GM19328 (cell line): ENCODE measurements at regions not wholly inside any gene's neighbourhood (a gene's known extent, or its start where the extent isn't known, plus 50 kb on each side); places are given as distances from the start of the nearest gene placed in this dataset.
A peak's percentile ranks its signal among the peaks of the same experiment; 100 is the strongest.

Experiments
- ATAC-seq: cut with Tn5 transposase; IDR thresholded peaks from one replicate; pipeline ENCODE4 v1.9.1; 2021; ENCODE audit warnings: mild to moderate bottlenecking, moderate library complexity; ENCODE audit not compliant: unreplicated experiment

- no peak for ATAC-seq
Measured at GRCh38 chr7:130910949-130911944, 177.2 kb upstream of the KLF14 start.

DNA sequence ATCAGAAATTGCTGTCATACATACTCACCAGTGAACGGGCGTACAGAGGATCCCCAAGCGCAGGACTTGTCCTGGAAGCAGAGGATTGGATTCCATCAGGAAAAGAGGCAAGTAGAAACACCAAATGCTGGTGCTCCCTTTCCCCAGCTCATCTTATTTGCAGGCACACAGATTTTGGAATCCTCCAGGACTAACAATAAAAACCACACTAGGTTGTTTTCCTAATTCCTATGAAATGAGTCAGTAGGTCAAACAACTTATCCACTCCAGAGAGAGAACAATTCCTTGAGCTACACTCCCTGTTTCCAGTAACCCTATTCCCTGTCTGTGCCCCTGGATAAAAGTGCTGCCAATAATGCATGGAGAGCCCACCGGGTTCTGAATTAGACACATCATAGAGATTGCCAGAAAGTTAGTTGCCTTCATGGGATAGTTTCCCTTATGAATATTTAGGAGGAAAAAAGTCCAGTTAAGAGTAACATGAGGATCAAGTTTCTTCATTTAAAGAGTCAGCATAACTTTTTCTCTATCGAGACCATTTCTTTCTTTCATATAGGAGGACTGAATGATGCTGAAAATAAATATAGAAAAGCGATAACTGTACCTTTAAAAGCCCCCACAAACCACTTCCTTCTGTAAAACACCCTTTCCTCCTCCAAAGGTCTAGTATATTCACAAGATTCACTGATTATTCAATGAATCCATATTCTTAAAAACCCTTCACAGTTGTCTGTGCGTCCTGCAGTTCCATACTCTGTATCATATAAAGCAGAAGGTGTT is 178.3 kb upstream of the KLF14 start:
- ATAC-seq = no peak

DNA sequence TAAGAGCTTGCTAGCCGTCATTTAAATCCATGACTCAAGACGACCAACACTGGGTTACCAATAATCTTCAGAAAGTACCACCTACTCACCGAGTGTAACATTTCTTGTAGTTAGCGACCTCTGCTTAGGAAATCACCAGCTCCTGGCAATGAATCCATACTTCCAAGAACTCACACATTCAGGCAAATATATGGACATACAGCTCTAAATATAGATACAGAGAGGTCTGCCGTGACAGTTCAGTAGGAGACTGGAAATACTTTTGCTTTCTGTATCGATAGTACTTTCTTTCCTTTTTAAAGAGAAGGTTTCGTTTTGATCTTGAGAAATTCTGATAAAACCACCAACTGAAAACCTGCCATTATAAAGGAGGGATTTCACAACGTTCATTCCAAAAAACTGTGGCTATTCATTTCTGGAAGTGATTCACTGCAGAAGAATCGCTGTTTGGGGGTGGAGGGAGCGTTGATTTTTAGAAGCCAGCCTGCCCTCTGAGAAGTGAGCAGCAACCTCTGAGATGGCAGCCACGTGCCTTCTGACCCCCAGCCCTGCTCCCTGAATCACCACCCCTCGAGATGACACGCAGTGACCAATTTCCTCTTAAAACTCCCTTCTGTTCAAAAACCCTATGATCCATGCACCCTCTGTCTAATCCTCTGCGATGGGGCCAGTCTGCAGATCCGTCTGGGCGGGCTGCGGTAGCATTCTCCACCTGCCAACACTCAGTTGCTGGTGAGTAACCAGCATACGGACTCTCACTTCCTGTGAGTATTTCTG is 179.0 kb upstream of the KLF14 start:
- peak; percentile 81 for ATAC-seq

DNA sequence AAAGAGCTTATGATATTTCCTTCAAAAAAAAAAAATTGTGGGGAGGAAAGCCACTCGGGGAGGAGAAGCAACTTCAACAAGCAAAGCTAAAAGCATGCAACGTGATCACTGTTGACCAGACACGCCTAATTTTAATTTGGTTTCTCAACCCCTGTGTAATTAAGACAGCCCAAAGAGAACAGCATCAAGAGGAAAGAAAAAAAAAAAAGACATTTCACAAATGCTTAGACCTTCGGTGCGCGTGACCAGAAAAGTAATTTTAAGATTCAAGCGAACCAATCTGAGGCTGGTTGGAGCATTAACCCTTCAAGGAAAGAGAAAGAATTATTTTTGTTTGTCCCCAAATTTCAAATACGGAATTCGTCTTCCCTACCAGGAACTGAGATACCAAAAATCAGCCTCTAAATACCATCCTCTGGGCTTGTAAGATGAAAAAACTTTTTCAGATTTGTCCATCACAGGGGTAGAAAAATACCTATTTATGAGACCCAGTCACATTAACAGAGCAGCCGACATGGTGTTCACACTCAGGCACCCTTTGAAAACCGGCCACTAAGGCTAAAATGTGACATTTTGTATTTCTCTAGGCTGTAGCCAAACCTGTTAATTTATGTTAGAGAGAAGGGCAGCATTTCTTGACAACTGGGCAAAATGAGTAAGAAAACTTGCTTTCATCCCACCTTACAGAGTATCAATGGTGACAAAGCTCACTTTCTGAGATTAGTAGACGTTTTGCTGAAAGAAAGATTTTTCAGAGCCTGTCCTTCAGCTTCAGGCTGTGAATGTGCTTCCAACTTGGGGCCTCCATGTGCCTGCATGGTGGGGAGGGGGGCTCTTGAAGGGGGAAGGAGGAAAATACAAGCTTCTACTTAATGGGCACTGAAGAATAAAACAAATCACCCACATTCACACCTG is 179.9 kb upstream of the KLF14 start:
- no peak for ATAC-seq

DNA sequence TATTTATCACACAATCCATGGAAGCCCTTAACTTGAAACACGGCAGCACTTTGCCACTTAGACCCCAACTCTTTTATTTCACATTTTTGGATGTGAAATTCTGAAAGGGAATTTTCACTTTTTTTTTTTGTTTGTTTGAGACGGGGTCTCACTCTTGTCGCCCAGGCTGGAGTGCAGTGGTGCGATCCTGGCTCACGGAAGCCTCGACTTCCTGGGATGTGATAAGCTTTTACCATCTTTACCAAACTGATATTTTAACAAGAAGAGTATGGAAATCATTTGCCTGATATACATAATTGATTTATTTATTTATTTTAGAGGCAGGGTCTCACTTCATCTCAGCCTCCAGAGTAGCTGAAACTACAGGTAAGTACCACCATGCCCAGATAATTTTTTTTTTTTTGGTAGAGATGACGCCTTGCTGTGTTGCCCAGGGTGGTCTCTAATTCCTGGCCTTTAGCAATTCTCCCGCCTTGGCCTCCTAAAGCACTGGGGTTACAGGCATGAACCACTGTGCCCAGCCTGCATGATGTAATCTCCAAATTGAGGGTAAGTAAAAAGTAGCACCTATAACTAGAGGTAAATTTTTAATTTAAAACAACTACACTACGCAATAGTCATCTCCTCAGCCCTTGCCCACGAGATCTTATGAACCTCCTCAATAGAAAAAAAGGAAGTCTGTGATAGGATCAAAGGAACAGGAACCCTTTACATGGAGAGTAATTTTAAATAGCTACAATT is 180.7 kb upstream of the KLF14 start:
- ATAC-seq = no peak

GRCh38 chr7:130917669-130918128 is 183.7 kb upstream of the KLF14 start:
- ATAC-seq = no peak

- ATAC-seq = no peak
Measured at GRCh38 chr7:130918129-130919052, 184.4 kb upstream of the KLF14 start.

DNA sequence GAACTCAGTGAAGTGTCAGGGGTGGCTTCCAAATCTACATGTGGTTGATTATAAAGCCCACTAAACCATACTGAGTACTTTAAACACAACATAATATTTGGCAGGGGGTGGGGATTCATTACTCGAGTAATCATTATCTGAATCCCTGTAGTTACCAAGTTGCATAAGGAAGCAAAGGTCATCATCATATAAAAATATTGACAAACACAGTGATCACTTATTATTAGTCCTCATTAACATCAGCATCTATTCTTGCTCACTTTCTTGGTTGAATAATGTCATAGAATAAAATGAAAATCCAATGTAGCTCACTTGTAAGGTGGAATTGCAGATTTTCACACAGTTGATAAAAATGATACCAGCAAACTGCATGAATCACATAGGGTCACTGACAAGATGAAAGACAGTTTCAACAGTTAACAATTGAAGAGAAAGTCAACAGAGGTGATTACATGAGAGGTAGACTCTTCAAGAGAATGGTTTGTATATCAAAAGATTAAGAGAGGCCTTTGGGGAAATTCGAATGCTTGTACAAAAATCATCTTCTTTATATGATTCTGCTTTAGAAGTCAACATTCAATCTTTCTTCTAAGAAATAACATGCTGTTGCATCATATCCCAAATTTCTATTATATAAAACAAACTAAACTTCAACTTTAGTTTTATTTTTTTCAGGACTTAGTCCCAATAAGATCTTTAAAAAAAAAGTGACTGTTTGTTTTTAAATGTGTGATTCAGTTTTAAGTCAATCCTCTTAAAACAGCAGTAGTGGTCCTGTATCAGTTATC is 185.5 kb upstream of the KLF14 start:
- no peak for ATAC-seq

DNA sequence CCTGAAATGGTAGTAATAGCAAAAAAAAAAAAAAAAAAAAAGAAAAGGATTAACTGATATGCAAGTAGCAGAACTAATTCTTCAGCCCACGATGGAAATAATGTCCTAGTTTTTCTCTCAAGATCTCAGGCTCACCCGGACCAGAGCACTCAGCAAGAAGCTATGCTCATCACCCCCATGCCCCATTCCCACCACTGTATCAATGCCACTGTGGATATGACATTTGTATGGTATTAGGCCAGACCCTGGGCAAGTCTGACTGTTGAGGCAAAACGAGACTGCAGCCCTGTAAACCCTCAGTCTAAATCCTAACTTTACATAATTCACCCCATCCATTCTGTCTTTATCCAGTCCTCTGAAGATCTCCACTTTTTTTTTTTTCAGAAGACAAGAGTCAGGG is 186.1 kb upstream of the KLF14 start:
- no peak for ATAC-seq

DNA sequence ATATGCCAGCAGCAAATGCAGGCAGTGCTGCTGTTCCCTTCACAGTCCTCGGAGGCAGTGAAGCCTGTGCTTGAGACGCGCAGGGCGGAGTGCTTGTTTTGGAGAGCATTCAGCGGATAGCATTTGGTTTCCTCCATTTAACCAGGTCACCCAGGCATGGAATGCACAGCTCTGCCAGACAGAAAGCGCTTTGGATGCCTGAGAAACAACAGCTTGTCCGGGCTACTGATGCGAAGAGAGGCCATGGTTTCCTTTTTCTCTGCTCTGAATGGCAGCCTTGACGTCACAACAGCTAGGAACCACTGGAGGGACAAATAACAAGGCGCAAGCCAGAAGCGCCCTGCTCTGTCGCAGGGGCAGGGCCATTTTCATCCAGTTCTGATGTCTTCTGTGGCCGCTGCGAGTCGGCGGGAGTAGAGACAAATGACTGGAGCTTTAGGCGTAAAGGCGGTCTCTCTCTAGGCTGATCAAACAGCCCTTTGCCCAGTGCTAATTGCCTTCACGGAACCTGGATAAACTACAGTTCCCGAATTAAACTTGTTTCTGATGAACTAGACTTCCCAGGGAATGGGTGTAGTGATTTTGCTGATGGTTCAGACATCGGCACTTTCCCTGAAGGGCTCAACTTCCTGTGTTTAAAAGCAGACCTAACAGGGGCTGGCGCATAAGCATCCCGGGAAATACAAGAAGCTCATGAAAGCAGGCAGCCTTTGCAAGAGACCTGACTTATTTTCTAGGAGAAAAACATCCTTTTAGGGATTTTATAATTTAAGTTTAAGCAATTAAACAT is 187.6 kb upstream of the KLF14 start:
- no peak for ATAC-seq

DNA sequence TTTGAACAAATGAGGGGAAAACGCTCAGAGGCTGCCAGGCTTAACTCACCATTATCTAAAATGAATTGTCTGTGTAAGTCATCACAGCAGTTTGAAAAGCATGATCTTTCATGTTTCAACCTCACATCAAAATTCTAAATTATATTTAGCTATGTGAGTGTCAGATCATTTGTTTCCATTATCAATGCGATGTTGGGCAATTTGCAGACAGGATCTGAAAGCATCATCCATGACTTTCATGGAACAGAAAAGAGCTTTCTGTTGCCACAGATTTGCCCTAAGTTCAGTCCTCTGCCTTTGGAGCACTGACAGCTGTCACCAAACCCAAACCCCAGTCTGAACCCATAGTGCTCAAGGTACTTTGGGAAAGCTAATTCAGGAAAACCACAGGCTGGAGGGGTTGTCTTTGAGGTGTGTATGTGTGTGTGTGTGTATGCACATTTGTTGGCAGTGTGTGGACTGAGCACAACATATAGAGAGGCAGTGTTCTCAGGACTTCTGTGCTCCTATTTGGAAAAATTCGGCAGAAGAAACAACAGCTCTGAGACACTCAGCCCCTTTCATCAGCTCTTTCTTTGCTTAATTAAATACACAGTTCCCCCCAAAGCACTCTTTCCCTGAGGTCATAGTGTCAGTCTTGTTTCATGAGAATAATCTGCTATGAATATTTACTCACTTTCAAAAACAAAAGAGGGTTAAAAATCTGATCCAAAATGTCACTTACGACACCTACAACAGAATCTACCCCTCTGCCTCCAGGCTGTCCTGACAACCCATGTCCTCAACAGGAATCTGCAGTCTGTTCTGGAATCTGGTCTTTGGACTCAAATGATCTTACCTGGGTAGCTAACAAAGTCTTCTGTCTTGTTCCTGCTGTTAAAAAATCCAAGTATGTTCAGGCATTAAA is 188.5 kb upstream of the KLF14 start:
- no peak for ATAC-seq

GRCh38 chr7:130923365-130923764 is 189.4 kb upstream of the KLF14 start:
- no peak for ATAC-seq

DNA sequence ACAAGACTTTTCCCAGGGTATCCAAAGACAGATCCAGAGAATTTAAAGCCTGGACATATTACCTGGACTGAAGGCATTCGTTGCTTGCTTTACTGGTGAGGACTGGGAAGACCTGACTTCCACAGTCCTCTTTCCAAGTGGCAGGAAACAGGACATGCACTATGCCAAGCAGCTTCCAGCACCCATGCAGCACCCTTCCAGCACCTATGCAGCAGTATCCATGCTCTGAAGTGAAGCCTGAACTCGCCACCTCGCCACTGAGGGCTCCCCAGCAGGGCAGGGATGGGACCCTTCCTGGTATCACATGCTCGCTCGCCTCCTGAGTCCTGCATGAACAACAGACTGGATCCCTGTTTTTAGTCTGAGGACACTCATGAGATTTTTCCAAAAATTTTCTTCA is 189.9 kb upstream of the KLF14 start:
- no peak for ATAC-seq

DNA sequence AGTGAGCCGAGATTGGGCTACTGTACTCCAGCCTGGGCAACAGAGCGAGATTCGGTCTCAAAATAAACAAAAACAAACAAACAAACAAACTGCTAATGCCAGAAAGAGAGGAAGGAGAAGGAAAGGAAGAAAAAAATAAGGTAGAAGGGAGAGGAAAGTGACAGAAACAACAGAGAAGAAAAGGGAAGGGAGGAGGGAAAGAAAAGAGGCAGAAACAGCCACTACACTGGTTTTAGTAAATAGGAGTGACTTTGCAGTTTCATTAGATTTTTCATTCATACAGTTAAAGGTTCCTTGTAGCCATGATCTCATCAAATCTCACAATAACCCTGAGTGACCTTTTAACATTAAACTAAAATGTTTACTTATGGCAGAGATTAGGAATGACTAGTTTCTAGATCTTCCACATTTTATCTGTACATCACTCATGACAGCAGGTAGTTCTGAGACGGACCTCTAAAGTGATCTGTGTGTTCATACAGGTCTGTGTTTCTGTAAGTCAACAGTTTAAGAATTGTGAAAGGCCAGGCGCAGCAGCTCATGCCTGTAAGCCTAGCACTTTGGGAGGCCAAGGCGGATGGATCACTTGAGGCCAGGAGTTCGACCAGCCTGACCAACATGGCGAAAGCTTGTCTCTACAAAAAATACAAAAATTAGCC is 191.3 kb upstream of the KLF14 start:
- ATAC-seq = no peak
